KMS-11 (cell line): ENCODE measurements at regions not wholly inside any gene's neighbourhood (a gene's known extent, or its start where the extent isn't known, plus 50 kb on each side); places are given as distances from the start of the nearest gene placed in this dataset.

Experiments used
- H2AFZ ChIP-seq: fragments of 200-600 bp; sonication (generic); 2 replicates; pipeline ENCODE4 v1.6.1; 2016; ENCODE audit warnings: antibody characterized with exemption, mixed run types, low read depth
- H3K27ac ChIP-seq: fragments of 200-600 bp; sonication (generic); 2 replicates; pipeline ENCODE4 v1.6.1; 2016; ENCODE audit warnings: mild to moderate bottlenecking, mixed run types
- H3K27me3 ChIP-seq: fragments of 200-600 bp; sonication (generic); 2 replicates; pipeline ENCODE4 v1.6.1; 2017; ENCODE audit warnings: mild to moderate bottlenecking, low read depth, mixed run types, moderate library complexity; ENCODE audit not compliant: insufficient read depth
- H3K36me3 ChIP-seq: fragments of 200-600 bp; sonication (generic); 2 replicates; pipeline ENCODE4 v1.6.1; 2017; ENCODE audit warnings: mild to moderate bottlenecking, mixed run types; ENCODE audit not compliant: insufficient read depth
- H3K4me1 ChIP-seq: fragments of 200-600 bp; sonication (generic); 2 replicates; pipeline ENCODE4 v1.6.1; 2016; ENCODE audit warnings: mild to moderate bottlenecking, low read depth, mixed run types; ENCODE audit not compliant: poor library complexity, severe bottlenecking
- H3K4me2 ChIP-seq: fragments of 200-600 bp; sonication (generic); 2 replicates; pipeline ENCODE4 v1.7.0; 2016; ENCODE audit warnings: mild to moderate bottlenecking, mixed run types
- H3K4me3 ChIP-seq: fragments of 200-600 bp; sonication (generic); IDR thresholded peaks from 2 replicates; pipeline ENCODE4 v1.6.1; 2017; ENCODE audit warnings: low read depth, low read length, mixed read lengths; ENCODE audit not compliant: insufficient read depth
- H3K79me2 ChIP-seq: fragments of 200-600 bp; sonication (generic); 2 replicates; pipeline ENCODE4 v1.6.1; 2016; ENCODE audit warnings: low read depth, mixed run types; ENCODE audit not compliant: insufficient read depth
- H3K9ac ChIP-seq: fragments of 200-600 bp; sonication (generic); 2 replicates; pipeline ENCODE4 v1.6.1; 2016; ENCODE audit warnings: mild to moderate bottlenecking, mixed run types
- H4K20me1 ChIP-seq: fragments of 200-600 bp; sonication (generic); 2 replicates; pipeline ENCODE4 v1.6.1; 2016; ENCODE audit warnings: mild to moderate bottlenecking, mixed run types; ENCODE audit not compliant: insufficient read depth
- CTCF ChIP-seq: fragments of 200-600 bp; sonication (generic); conservative IDR thresholded peaks from 2 replicates; pipeline ENCODE4 v1.6.1; 2017; ENCODE audit warnings: low read depth, mild to moderate bottlenecking, antibody characterized with exemption, low read length, moderate library complexity, mixed read lengths

GRCh38 chr13:65719831-65720230 is 1510.3 kb downstream of the PCDH9 start:
- Histone ChIP-seq H3K79me2 (no peaks in the 10 kb centered on the region), H4K20me1 (no peaks in the 10 kb centered on the region), H3K27me3 (no peaks in the 10 kb centered on the region), H2AFZ (no peak overlapping the region), H3K27ac (no peak overlapping the region), H3K4me1 (no peaks in the 10 kb centered on the region), H3K36me3 (no peaks in the 10 kb centered on the region), H3K4me2 (no peak overlapping the region), H3K9ac (no peak overlapping the region), H3K4me3 (no peak overlapping the region)
- TF ChIP-seq CTCF, result no peak

- H2AFZ ChIP-seq, result no peak overlapping the region
Measured at GRCh38 chr13:65710514-65710913, 1519.6 kb downstream of the PCDH9 start.

GRCh38 chr13:65697843-65698242 is 1532.3 kb downstream of the PCDH9 start:
- Histone ChIP-seq H4K20me1 (no peaks in the 10 kb centered on the region), H3K36me3 (no peaks in the 10 kb centered on the region), H3K27me3 (no peaks in the 10 kb centered on the region)

More at GRCh38 chr13:65710514-65710913, 1519.6 kb downstream of the PCDH9 start:
- no peak overlapping the region for H3K27ac ChIP-seq
- H4K20me1 ChIP-seq, result no peaks in the 10 kb centered on the region
- no peak for TF ChIP-seq CTCF
- no peaks in the 10 kb centered on the region for H3K79me2 ChIP-seq
- H3K36me3 ChIP-seq, result no peaks in the 10 kb centered on the region
- no peak overlapping the region for H3K4me3 ChIP-seq
- no peaks in the 10 kb centered on the region for H3K27me3 ChIP-seq
- H3K4me1 ChIP-seq, result no peaks in the 10 kb centered on the region
- H3K4me2 ChIP-seq, result no peak overlapping the region
- H3K9ac ChIP-seq, result no peak overlapping the region

GRCh38 chr13:65679240-65679639 is 1550.9 kb downstream of the PCDH9 start:
- H4K20me1 ChIP-seq, result no peaks in the 10 kb centered on the region
- no peaks in the 10 kb centered on the region for H3K4me1 ChIP-seq
- no peak overlapping the region for H3K4me3 ChIP-seq
- H3K36me3 ChIP-seq, result no peaks in the 10 kb centered on the region
- no peak overlapping the region for H3K9ac ChIP-seq
- TF ChIP-seq CTCF, result no peak
- no peak overlapping the region for H3K4me2 ChIP-seq
- H2AFZ ChIP-seq, result no peak overlapping the region
- H3K27ac ChIP-seq, result no peak overlapping the region
- H3K27me3 ChIP-seq, result no peaks in the 10 kb centered on the region
- no peaks in the 10 kb centered on the region for H3K79me2 ChIP-seq

More at GRCh38 chr13:65697843-65698242, 1532.3 kb downstream of the PCDH9 start:
- Histone ChIP-seq H3K79me2 (no peaks in the 10 kb centered on the region), H3K4me2 (no peak overlapping the region), H3K4me3 (no peak overlapping the region), H3K9ac (no peak overlapping the region), H3K27ac (no peak overlapping the region), H2AFZ (no peak overlapping the region), H3K4me1 (no peaks in the 10 kb centered on the region)
- TF ChIP-seq CTCF, result no peak
